Neutrophil (primary cell): ENCODE measurements at regions not wholly inside any gene's neighbourhood (a gene's known extent, or its start where the extent isn't known, plus 50 kb on each side); places are given as distances from the start of the nearest gene placed in this dataset.

ENCODE experiments used
- H3K27ac ChIP-seq: fragments of 200-600 bp; sonication (generic); 2 replicates; pipeline ENCODE4 v1.5.1; 2016; ENCODE audit warnings: mild to moderate bottlenecking, moderate library complexity
- H3K27me3 ChIP-seq: fragments of 200-600 bp; sonication (generic); 2 replicates; pipeline ENCODE4 v1.6.0; 2016; ENCODE audit warnings: mild to moderate bottlenecking
- H3K36me3 ChIP-seq: fragments of 200-600 bp; sonication (generic); 2 replicates; pipeline ENCODE4 v1.5.1; 2017
- H3K4me1 ChIP-seq, 2 experiments: fragments of 200-600 bp in 1 of 2; sonication (generic) in 1 of 2; 1 replicate in 1 of 2; 2 replicates in 1 of 2; pipeline versions ENCODE4 v1.5.1 to v1.6.1; 2013 to 2016; ENCODE audit warnings: low read depth in 1 of 2, low read length in 1 of 2, mild to moderate bottlenecking in 1 of 2, moderate library complexity in 1 of 2; ENCODE audit not compliant: control insufficient read depth in 1 of 2, insufficient read depth in 1 of 2
- H3K4me3 ChIP-seq, 2 experiments: fragments of 200-600 bp in 1 of 2; sonication (generic) in 1 of 2; 1 replicate in 1 of 2; 2 replicates in 1 of 2; pipeline ENCODE4 v1.5.1; 2013 to 2016; ENCODE audit warnings: low read depth in 1 of 2, low read length in 1 of 2, mild to moderate bottlenecking in 1 of 2, moderate library complexity in 1 of 2
- H3K9me3 ChIP-seq: fragments of 200-600 bp; sonication (generic); 2 replicates; pipeline ENCODE4 v1.5.1; 2016
- TF ChIP-seq, protein P1 (sequence below): fragments of 200-600 bp; sonication (generic); IDR thresholded peaks from 2 replicates; pipeline ENCODE4 v1.5.1; 2016; ENCODE audit warnings: antibody characterized with exemption

DNA sequence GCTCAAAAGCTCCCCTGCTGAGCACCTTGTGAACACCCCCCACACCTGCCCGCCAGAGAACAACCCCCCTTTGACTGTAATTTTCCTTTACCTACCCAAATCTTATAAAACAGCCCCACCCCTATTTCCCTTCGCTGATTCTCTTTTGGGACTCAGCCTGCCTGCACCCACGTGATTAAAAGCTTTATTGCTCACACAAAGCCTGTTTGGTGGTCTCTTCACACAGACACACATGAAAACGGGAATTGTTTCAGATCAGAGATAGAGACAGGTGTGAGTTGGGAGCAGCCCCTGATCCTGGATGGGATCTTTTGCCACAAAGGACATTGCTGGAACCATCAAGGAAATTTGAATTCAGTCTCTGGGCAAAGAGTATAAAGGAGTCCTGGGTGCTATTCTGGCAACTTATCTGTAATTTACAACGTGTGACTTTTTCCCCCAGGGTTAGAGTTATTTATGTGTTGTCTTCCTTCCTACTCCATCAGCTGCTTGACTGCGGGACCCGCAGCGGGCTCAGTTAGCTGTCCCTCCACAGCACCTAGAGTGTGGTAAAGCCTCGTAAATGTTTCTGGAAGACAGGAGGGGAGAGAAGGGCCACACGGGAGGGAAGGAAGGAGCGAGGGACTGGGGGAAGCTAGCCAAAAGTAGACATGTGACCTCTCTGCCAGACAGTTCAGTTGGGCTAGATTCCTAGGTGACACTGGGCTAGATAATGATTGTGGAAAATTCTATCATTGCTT is 437.0 kb downstream of the ZNF608 start:
- H3K4me3 ChIP-seq, result no peak overlapping the region
- H3K9me3 ChIP-seq, result no peaks in the 10 kb centered on the region
- TF ChIP-seq, protein P1, sequence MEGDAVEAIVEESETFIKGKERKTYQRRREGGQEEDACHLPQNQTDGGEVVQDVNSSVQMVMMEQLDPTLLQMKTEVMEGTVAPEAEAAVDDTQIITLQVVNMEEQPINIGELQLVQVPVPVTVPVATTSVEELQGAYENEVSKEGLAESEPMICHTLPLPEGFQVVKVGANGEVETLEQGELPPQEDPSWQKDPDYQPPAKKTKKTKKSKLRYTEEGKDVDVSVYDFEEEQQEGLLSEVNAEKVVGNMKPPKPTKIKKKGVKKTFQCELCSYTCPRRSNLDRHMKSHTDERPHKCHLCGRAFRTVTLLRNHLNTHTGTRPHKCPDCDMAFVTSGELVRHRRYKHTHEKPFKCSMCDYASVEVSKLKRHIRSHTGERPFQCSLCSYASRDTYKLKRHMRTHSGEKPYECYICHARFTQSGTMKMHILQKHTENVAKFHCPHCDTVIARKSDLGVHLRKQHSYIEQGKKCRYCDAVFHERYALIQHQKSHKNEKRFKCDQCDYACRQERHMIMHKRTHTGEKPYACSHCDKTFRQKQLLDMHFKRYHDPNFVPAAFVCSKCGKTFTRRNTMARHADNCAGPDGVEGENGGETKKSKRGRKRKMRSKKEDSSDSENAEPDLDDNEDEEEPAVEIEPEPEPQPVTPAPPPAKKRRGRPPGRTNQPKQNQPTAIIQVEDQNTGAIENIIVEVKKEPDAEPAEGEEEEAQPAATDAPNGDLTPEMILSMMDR, result no peak
- H3K36me3 ChIP-seq, result no peaks in the 10 kb centered on the region
- H3K27ac ChIP-seq, result no peak overlapping the region
- H3K4me1 ChIP-seq, result peaks cover 0 to 14% of the 10 kb centered on the region in 2 experiments
- peaks cover 5% of the 10 kb centered on the region for H3K27me3 ChIP-seq

DNA sequence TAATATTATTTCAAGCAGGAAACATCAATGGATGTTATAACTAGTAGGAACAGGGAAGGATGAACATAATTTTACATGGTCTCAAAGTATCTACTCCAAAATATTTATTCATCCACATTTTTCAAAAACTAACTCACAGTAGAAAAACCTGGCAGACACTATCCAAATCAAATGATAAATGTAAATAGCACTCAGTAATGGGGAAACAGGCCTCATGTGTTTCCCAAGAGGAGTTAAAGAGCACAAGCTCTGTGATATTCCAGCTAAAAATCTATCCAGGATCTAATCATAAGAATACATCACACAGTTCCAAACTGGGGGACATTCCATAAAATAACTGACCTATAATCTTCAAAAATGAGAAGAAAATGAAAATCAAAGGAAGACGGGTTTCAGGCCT is 443.1 kb downstream of the ZNF608 start:
- Histone ChIP-seq H3K27me3 (no peaks in the 10 kb centered on the region), H3K36me3 (no peaks in the 10 kb centered on the region), H3K4me1 (no peaks in the 10 kb centered on the region), H3K9me3 (no peaks in the 10 kb centered on the region), H3K27ac (no peak overlapping the region), H3K4me3 (no peak overlapping the region)
- TF ChIP-seq, protein P1, result no peak

DNA sequence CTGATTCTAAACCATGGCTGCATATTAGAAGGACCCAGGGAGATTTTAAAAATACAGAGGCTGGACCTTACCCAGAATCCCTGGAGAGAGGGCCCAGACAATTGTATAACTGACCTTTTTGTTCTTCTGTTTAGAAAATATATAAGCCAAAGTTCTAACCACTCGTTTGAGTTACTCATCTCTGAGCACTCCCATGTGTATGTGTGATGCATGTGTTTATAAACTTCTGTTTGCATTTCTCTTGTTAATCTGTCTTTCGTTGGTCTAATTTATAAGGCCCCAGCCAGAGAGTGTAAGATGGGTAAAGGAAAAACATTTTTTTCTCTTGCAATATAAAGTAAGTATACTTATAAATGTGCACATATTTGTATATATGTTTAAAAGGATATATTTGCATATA is 443.9 kb downstream of the ZNF608 start:
- Histone ChIP-seq H3K4me1 (no peaks in the 10 kb centered on the region), H3K9me3 (no peaks in the 10 kb centered on the region), H3K4me3 (no peak overlapping the region), H3K27ac (no peak overlapping the region), H3K27me3 (no peaks in the 10 kb centered on the region), H3K36me3 (no peaks in the 10 kb centered on the region)
- TF ChIP-seq, protein P1, result no peak

DNA sequence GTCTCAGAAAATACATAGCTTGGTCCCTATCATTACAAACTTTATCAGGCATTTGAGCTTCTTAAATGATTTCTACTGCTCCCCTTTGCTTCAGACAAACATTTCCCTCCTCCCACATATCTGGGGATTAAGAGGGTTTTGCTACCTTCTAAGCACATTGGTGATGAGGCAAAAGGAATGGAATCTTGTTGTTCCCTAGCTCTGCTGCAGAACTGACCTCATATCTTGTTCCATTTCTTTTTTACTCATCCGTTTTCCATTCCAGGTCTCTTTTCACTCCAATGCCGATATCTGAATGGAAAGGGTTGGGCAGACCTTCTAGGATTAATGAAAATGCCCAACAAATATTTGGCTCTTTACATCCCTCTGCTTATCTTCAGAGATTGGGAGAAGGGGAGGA is 444.6 kb downstream of the ZNF608 start:
- no peaks in the 10 kb centered on the region for H3K9me3 ChIP-seq
- no peaks in the 10 kb centered on the region for H3K4me1 ChIP-seq
- no peak overlapping the region for H3K27ac ChIP-seq
- H3K36me3 ChIP-seq, result no peaks in the 10 kb centered on the region
- no peak overlapping the region for H3K4me3 ChIP-seq
- H3K27me3 ChIP-seq, result no peaks in the 10 kb centered on the region
- TF ChIP-seq, protein P1, result no peak

DNA sequence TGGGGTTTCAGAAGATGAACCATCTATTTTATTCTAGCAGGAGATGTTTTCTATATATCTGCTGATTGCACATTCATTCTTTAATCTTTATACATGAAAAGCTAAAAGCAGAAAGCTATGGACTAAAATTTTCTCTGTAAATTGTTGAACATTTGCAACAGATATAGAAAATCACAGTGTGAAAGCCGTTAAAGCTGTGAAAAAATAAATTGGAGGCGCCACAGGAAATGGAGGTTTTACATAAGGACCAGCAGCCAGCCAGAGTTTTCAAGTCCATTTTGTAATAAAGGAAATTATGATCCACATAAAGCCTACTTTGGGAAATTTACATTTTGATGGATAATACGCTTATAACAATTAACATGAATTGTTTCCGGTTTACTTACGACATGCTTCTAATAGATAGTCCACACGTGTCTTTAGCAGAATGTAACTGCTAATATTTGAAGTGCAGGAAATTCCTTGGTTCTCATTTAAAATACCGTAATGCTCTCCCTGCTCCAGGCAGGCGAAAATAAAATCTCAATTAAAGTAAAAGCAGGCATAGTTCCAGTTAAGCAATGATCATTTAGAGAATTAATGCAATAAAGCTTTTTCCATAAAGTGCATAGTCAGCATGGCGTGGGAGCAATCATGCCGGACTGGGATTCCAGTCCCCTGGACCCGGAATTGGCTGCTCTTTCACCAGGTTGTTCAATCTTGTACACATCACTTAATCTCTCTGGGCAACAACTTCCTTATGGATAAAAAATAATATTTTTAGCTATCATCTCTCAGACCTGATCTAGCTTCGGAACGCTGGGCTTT is 445.4 kb downstream of the ZNF608 start:
- H3K27me3 ChIP-seq, result no peaks in the 10 kb centered on the region
- no peaks in the 10 kb centered on the region for H3K4me1 ChIP-seq
- TF ChIP-seq, protein P1, result no peak
- H3K36me3 ChIP-seq, result no peaks in the 10 kb centered on the region
- H3K27ac ChIP-seq, result no peak overlapping the region
- no peaks in the 10 kb centered on the region for H3K9me3 ChIP-seq
- H3K4me3 ChIP-seq, result no peak overlapping the region
